ENCODE measurements at regions not wholly inside any gene's neighbourhood (a gene's known extent, or its start where the extent isn't known, plus 50 kb on each side); places are given as distances from the start of the nearest gene placed in this dataset.

DNA sequence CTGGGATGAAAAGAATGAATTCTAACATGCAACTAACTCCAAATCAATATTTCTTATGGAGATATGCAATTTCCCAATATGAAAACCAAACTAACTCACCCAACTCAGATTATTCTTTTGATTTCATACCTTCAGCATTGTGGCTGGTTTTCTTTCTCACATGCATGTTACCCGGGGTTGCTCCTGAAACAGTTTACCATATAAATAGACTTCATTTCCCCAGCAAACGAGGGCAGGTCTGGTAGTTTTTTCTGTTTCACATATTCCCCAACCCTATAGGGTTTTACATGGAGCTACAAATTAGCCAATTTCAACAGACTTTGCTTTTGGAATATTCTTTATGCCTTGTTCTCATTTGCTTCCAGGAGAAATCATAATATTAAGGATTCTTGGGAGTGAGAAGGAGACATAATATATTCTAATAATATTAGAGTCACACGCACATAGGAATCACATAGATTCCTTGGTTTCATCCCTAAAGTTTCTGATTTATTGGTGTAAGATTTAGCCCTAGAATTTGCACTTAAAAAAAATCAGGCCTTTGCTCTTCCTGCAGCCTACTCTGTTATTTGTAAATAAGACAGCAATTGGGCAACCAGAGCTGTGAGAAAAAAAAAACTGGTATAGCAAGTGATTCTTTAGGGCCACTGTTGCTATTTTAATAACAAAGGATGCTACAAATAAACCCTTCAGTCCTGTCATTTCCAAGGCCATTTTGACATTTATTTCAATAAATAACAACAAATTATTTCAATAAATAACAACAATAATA, 60.3 kb upstream of the FAM20A start:
- H3K4me3 ChIP-seq (ENCODE audit: control insufficient read depth, low read depth, low read length): no peak overlapping the region
- no peak for DNase-seq (ENCODE audit: low read depth)
- TF ChIP-seq CTCF (IDR thresholded peaks at IDR 0.05; ENCODE audit: control insufficient read depth, insufficient read depth, low read depth, low read length, missing control alignments): no peak

DNA sequence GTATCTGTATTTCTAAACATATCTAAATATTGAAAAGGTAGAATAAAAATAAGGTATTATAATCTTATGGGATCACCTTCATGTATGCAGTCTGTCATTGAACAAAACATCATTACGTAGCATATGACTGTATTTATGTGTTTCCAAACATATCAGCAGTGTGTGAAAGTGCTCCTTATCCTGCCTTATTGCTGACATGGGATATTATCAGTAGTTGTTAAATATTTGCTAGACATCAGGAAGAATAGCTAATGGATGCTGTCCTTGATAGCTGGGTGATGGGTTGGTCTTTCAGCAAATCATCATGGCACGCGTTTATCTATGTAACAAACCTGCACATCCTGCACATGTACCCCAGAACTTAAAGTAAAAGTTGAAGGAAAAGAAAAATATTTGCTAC, 59.1 kb upstream of the FAM20A start:
- no peak for DNase-seq (ENCODE audit: low read depth)
- H3K4me3 ChIP-seq (ENCODE audit: control insufficient read depth, low read depth, low read length): no peak overlapping the region
- no peak for TF ChIP-seq CTCF (IDR thresholded peaks at IDR 0.05; ENCODE audit: control insufficient read depth, insufficient read depth, low read depth, low read length, missing control alignments)

DNA sequence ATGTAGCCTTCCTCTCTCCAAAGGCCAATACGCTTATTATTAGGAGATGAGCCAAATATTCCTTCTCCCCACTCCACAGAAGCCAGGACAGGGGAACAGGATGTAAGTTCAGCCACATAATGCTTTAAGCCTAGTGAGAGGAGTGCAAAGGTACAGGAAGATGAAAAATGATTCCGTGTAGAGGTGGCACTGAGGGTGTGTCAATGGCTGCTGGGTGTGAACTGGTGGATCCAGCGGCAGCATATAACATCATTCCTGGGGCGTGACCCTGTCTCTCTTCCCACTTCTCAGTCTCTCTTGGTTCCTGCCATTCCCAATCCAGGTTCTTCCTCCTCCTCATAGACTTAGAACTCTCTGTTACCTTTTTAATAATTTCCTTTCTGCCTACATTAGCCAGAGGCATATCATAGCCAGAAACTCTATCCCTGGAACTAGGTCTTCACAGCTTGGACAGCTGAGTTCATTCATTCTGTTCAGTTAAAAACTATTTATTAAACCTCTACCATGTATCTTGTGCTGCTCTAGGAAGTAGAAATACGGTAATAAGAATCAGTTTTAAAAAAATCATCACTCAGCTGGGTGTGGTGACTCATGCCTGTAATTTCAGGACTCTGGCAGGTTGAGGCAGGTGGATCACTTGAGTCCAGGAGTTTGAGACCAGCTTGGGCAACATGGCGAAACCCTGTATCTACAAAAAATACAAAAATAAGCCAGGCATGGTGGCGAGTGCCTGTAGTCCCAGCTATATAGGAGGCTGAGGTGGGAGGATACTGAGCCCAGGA, 58.0 kb upstream of the FAM20A start:
- DNase-seq (ENCODE audit: low read depth): no peak
- no peak for TF ChIP-seq CTCF (IDR thresholded peaks at IDR 0.05; ENCODE audit: control insufficient read depth, insufficient read depth, low read depth, low read length, missing control alignments)
- H3K4me3 ChIP-seq (ENCODE audit: control insufficient read depth, low read depth, low read length): no peak overlapping the region

DNA sequence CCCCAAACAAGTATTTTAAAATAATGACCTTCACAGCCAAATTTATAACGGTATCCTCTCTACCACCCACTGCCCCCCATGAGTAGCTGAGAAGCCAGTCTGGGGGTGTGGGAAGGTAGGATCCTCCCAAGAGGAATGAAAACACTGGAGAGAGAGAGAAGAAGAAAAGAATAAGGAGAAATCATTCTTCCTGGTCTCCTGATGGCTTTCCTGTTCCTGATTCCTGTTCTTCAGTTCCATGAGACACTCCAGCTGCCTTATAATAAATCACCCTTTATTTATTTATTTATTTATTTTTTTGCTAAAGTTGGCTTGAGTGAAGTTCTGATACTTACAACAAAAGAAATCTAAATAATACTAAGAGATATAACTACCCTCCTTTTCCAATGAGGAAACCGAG, 56.4 kb upstream of the FAM20A start:
- no peak overlapping the region for H3K4me3 ChIP-seq (ENCODE audit: control insufficient read depth, low read depth, low read length)
- no peak for TF ChIP-seq CTCF (IDR thresholded peaks at IDR 0.05; ENCODE audit: control insufficient read depth, insufficient read depth, low read depth, low read length, missing control alignments)
- no peak for DNase-seq (ENCODE audit: low read depth)

GRCh38 chr17:68657166-68657565, 56.0 kb upstream of the FAM20A start:
- DNase-seq (ENCODE audit: low read depth): no peak
- TF ChIP-seq CTCF (IDR thresholded peaks at IDR 0.05; ENCODE audit: control insufficient read depth, insufficient read depth, low read depth, low read length, missing control alignments): no peak
- no peak overlapping the region for H3K4me3 ChIP-seq (ENCODE audit: control insufficient read depth, low read depth, low read length)

GRCh38 chr17:68656666-68657065, 55.5 kb upstream of the FAM20A start:
- H3K4me3 ChIP-seq (ENCODE audit: control insufficient read depth, low read depth, low read length): no peak overlapping the region
- TF ChIP-seq CTCF (IDR thresholded peaks at IDR 0.05; ENCODE audit: control insufficient read depth, insufficient read depth, low read depth, low read length, missing control alignments): no peak
- DNase-seq (ENCODE audit: low read depth): no peak
